NCI-H510A (cell line): ENCODE measurements at regions not wholly inside any gene's neighbourhood (a gene's known extent, or its start where the extent isn't known, plus 50 kb on each side); places are given as distances from the start of the nearest gene placed in this dataset.
"Not testable (repeated sequence)": the region's sequence is repeated elsewhere in the genome, so short reads cannot be mapped to it uniquely, and the experiment has no call there.

ENCODE experiments used
- DNase-seq: peaks from one replicate; lab custom pipeline; 2025; lab: John Stamatoyannopoulos, UW

- no peak for DNase-seq
These were observed 64.0 kb downstream of the EBNA1BP2 start for GRCh38 chr1:43108080-43108479.

DNA sequence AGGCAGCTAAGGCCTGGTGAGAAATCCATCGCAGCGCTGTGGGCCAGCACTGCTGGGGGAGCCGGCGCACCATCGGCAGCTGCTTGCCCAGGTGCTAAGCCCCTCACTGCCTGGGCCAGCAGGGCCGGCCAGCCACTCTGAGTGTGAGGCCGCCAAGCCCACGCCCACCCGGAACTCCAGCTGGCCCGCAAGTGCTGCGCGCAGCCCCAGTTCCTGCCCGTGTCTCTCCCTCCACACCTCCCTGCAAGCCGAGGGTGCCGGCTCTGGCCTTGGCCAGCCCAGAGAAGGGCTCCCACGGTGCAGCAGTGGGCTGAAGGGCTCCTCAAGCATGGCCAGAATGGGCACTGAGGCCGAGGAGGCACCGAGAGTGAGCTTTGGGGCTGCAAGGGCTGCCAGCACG lies 64.4 kb downstream of the EBNA1BP2 start:
- DNase-seq, result no peak

- DNase-seq, result no peak
These were observed 67.9 kb downstream of the EBNA1BP2 start for GRCh38 chr1:43104027-43104763.

- no peak for DNase-seq
These were observed 71.0 kb downstream of the EBNA1BP2 start for GRCh38 chr1:43101061-43101460.

DNA sequence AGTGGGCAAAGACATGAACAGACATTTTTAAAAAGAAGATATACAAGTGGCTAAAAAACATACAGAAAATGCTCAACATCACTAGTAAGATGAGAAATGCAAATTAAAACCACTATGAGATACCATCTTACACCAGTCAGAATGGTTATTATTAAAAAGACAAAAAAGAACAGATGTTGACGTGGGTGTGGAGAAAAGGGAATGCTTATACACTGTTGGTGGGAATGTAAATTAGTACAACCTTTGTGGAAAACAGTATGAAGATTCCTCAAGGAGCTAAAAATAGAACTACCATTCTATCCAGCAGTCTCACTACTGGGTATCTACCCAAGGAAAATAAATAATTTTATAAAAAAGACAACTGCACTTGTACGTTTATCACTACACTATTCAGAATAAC lies 73.9 kb downstream of the EBNA1BP2 start:
- DNase-seq, result no peak

GRCh38 chr1:43096528-43096927 lies 75.6 kb downstream of the EBNA1BP2 start:
- DNase-seq, result not testable (repeated sequence)

DNA sequence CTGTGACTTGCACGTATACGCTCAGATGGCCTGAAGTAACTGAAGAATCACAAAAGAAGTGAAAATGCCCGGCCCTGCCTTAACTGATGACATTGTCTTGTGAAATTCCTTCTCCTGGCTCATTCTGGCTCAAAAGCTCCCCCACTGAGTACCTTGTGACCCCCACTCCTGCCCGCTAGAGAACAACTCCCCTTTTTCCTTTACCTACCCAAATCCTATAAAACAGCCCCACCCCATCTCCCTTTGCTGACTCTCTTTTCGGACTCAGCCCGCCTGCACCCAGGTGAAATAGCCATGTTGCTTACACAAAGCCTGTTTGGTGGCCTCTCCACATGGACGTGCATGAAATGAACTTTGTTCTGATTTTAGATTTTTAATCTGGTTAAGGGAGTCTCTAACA lies 81.3 kb downstream of the EBNA1BP2 start:
- not testable (repeated sequence) for DNase-seq

DNA sequence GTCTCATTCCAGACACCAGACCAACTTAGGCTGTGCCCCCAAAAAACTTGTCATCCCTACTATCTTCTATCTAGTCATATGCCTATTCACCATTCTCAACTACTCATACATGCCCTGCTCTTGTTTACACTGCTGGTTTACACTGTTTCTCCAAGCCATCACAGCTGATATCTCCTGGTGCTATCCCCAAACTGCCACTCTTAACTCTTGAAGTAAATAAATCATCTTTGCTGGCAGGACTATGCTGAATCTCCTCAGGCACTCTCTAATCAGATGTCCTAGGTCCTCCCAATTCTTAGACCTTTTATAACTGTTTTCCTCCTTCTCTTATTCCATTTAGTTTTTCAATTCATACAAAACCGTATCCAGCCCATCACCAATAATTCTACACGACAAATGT lies 81.9 kb downstream of the EBNA1BP2 start:
- DNase-seq, result not testable (repeated sequence)

DNA sequence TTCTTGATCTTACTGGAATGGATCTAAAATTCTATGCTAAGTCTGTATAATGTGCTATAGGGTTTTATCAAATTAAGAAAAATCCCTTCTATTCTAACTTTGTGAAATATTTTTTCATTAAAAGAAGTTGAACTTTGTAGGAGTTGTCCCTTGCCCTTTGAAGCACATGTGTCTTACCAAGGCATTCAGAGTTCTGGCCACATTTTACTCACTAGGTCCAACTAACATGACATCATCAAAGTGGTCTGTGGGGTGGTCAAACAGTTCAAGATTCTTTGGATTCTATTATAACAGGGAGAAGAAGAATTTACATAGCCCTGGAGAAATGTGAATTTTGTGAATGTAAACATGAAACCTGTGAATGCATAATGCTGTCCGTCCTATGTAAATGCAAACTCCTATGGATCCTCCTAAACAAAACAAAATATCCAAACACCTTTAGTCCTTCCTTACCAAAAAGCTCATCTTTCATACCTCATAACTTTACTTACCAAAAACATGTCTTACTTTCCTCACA lies 88.7 kb downstream of the EBNA1BP2 start:
- DNase-seq, result no peak

- no peak for DNase-seq
These were observed 89.3 kb downstream of the EBNA1BP2 start for GRCh38 chr1:43082740-43083139.

GRCh38 chr1:43077273-43077672 lies 94.8 kb downstream of the EBNA1BP2 start:
- no peak for DNase-seq

DNA sequence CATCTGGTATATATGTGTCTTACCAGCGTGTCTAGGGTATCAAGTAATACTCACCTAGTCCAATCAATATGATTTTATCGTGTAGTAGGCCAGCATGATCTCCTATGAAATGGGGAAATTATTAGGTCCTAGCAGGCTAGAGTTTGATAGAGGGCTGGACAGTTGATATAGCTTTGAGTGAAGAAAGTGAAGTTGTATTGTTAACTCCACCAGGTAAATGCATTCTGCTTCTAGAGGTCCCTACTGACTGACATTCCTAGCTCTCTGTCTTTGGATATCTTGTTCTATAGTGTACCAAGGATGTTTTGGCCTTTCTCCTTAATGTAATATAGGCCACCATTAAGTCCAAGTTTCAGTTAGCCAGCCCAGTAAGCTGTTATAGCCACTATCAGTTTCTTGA lies 97.4 kb downstream of the EBNA1BP2 start:
- no peak for DNase-seq

GRCh38 chr1:43074244-43074643 lies 97.8 kb downstream of the EBNA1BP2 start:
- no peak for DNase-seq

DNA sequence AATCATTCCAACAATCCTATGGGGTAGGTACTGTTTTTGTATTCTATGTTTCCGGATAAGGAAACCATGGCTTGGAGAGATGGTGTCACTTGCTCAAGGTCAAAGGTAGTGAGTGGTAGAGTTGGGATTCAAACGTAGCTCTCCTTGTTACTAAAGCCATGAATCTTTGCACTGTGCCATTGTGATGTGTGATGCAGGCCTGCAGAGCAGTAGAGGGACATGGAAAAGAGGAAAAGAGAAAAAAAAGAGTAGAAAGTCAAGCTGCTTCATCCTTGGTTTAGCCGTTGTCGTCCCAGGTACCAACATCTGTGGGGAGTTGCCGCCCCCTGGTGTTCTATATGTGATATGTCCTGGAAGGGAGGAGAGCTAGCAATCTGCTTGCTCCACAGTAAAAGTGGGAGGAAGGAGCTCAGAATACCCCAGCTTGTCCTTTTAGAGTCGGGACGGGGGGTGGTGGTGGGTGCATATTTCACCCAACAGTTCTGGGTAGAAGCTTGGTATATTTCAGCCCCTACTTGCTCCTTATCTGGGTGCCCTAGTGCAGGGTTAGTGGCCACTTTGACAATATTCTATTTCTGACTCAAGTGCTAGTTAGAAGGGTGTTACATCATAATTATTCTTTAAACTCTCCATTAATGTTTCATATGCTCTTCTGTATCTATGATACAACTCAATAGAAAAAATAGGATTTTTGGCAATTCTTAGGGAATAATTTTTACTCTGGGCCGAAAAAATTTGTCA lies 98.4 kb downstream of the EBNA1BP2 start:
- peak; percentile 85 for DNase-seq

DNA sequence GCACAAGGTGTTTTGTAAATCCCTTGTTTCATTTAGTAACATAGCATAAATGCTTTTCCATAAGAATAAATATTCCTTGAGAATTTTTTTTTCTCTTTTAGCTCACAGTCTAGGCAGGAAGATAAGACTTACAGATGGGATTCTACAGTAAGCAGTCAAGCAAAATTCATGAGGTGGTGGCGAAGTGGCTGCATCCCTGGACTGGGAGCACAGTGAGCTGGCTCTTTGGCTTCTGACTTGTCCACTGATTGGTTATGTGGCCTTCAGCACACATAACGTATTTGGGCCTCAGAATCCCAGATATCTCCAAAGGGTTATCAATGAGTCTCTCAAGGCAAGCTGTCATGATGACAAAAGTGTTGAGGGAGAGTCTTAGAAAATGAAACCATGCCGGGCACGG lies 99.8 kb downstream of the EBNA1BP2 start:
- no peak for DNase-seq

GRCh38 chr1:43071241-43071640 lies 100.8 kb downstream of the EBNA1BP2 start:
- no peak for DNase-seq

DNA sequence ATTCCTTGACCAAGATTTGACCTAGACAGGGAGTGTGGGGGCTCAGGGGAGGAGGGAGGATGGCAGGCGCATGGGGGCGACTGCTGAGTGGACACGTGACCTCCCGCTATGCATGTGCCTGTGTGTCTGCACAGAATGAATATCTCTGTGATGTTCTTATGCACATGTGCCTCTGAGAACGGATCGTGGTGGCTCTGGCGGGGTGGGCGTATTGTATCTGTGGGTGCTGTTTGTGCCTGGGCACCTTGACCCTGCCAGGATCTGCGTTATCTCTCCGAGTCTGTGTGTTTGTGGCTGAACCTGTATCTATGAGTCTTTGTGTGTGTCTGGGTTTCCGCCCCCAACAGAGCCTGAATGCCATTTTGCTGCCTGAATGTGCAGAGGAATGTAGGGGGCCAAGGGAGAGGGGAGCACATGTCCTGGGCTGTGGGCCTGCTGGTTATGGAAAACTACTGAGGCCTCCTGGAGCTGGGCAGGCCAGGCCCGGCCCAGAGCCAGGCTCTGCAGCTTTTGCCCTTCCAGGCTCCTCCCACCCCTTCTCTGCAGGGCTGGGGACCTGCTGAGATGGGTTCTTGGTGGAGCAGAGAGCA lies 102.5 kb downstream of the EBNA1BP2 start:
- DNase-seq, result no peak

GRCh38 chr1:43068911-43069310 lies 103.2 kb downstream of the EBNA1BP2 start:
- no peak for DNase-seq

GRCh38 chr1:43067977-43068751 lies 103.9 kb downstream of the EBNA1BP2 start:
- DNase-seq, result peak; percentile 54

- DNase-seq, result no peak
These were observed 104.8 kb downstream of the EBNA1BP2 start for GRCh38 chr1:43067233-43067745.

- no peak for DNase-seq
These were observed 105.5 kb downstream of the EBNA1BP2 start for GRCh38 chr1:43066578-43066977.
